H54 (cell line): ENCODE measurements at regions not wholly inside any gene's neighbourhood (a gene's known extent, or its start where the extent isn't known, plus 50 kb on each side); places are given as distances from the start of the nearest gene placed in this dataset.

Experiments
- DNase-seq: peaks from one replicate; pipeline ENCODE4 v3.0.0; 2011; ENCODE audit warnings: low spot score, mixed read lengths; ENCODE audit not compliant: insufficient read length
- FAIRE-seq: peaks from 3 replicates; lab custom pipeline; 2011; peaks lifted over from hg19 to GRCh38; lab: Jason Lieb, UNC
- POLR2A ChIP-seq: IDR thresholded peaks from 2 replicates; pipeline ENCODE4 v1.6.1; 2011; ENCODE audit warnings: low read depth, mild to moderate bottlenecking, low read length

DNA sequence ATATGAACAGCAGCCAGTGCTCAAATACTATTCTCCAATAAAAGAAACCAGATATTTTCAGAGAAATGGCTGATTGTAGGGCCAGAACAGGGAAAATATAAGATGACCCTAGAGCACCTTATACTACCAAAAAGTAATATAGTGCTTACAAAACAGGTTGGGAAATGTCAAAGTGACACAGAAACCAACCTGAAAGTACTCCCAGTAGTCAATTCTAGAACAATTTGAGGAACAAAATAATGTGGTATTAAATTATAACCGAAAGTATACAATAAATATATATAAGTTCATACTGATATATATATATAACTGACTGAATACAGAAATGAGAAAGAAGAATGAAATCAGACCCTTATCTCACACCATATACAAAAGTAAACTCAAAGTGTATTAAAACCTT lies 657.2 kb upstream of the PHF14 start:
- peak; percentile 15 for FAIRE-seq

DNA sequence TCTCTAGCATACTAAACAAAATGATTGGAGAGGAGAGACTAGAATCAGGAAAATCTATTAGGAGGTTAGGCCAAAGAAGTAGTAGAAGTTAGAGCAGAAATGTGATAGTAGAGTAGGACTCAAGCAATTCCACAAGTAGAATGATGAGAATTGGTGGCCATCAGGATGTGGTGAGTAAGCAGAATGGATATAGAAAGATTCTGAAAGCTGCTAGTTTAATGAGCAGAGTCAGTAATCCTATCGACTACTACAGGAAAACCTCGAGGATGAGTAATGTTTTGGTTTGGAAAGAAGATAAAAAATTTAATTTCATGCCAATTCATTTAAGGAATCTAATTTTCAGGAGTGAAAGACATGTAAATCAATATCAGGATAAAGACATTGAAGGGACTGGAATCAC lies 648.3 kb upstream of the PHF14 start:
- peak; percentile 79 for FAIRE-seq
- no peak for DNase-seq
- no peak for TF ChIP-seq POLR2A

More for the DNA sequence above, 657.2 kb upstream of the PHF14 start:
- no peak for DNase-seq
- TF ChIP-seq POLR2A, result no peak

DNA sequence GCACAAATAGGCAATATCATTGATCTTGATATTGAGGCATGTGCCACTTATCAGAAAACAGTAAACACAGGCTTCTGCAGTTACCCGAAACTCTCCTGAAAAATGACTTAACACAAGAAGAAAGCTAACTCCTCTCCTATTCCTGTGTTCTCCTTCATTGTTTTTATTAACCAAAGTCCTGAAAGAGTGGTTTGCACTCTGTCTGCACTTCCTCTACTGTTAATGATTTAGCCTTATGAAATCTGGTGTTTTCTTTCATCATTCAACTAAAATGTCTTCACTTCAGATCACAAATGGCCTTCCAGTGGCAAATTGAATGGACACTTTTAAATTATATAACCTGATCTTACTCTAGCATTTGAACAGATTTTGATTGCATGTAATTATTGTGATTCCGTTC lies 630.6 kb upstream of the PHF14 start:
- FAIRE-seq (peak; percentile 78), DNase-seq (no peak)
- no peak for TF ChIP-seq POLR2A

DNA sequence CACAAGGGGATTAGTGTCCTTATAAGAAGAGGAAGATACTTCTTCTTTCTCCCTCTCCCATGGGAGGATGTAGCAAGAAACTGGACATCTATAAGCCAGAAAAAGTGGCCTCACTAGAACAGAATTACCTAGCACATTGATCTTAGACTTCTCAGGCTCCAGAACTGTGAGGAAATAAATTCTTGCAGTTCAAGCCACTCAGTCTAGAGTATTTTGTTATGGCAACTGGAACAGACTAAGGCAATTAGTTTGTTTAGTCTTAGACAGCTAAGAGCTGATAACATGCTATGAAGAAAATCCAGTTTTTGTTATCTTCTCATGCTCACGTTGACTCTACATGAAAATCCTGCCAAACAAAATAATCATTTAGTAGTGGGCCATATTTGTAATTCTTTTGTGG lies 627.6 kb upstream of the PHF14 start:
- FAIRE-seq (peak; percentile 84), DNase-seq (no peak)
- TF ChIP-seq POLR2A, result no peak

DNA sequence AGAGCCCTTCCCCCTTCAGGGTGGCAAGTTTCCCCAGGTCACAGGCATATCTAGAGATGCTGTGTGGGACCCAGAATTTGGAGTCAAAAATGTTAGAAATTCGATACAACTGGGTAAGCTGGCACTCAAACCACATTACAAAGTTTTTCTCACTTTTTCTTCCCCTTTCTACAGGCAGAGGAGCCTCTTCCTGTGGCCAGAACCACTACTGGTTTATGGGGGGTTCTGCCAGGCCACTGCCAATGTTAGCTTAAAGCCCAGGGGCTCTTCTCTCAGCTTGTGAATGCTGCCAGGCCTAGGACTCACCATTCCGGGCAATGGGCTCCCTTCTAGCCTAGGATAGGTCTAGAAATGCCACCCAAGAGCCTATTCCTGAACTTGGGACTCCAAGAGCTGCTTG lies 617.9 kb upstream of the PHF14 start:
- FAIRE-seq, result no peak

DNA sequence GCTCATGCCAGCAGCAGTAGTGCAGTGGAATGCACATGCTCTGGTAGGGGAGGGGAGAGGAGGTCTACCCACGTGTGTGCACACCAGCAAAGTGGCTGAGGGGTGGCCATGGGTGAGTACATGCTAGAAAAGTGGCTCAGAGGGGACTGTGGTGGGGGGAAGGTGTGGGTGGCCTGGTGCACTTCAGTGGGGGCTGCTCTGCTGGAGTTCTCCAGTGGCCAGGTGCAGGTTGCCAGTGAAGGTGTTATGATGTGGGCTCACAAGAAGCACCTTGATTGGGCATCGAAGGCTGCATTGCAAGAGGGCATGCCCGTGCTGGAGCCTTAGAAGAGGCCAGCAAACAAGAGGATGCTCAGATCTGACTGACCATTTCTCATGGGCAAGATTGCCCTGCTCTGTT lies 613.6 kb upstream of the PHF14 start:
- no peak for DNase-seq
- FAIRE-seq, result no peak
- TF ChIP-seq POLR2A, result no peak

More for the DNA sequence above, 617.9 kb upstream of the PHF14 start:
- DNase-seq, result no peak
- TF ChIP-seq POLR2A, result no peak

DNA sequence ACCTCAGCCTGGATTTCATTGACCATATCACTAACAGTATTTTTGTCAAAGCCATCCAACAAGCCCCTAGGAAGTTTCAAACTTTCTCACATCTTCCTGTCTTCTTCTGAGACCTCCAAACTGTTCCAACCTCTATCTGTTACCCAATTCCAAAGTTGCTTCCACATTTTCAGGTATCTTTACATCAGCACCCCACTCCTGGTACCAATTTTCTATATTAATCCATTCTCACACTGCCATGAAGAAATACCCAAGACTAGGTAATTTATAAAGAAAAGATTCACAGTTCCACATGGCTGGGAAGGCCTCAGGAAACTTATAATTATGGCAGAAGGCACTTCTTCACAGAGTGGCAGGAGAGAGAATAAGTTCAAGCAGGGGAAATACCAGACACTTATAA lies 571.9 kb upstream of the PHF14 start:
- TF ChIP-seq POLR2A, result no peak
- DNase-seq, result no peak
- FAIRE-seq, result no peak

DNA sequence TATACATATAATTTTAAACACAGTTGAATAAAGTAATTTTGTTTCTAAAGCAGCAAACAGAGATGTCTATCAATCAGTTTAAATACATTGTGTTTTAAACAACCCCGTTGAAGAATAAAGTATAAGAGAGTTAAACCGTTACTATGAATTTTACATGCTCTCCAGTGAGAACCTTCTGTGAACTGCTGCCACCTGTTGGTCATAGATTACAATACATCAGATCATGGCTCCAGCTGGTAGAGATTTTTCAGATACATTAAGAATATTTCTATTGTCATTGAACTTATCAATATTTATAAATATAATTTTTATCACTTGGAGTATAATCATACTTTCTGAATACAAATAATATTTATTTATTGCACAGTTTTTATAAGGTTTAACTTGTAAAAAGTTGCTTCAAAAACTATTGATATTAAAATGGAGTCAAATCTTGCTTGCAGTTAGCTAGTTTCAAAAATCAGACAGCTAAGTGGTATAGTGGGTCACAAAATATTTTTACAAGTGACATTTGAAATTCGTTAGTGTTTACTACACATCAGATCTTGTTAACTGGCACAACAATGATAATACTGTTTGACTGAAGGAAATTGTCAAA lies 561.2 kb upstream of the PHF14 start:
- no peak for TF ChIP-seq POLR2A

DNA sequence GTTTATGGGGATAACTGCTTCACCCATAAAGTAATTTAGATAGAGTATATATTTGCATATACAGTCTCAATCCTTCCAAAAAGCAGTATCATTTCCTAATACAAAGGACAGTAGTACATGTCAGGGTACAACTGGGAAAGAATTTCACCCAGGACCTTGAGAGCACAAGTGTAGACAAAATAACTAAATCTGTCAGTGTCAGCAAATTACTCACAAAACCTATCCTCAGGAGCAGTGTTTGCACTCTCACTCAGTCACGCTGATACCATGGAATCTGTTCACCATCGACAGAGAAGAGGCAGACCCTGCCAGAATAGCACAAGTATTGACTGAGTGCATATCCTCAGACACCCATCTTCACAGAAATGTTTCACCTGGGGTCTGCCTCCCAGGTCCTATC lies 554.7 kb upstream of the PHF14 start:
- no peak for TF ChIP-seq POLR2A
- FAIRE-seq, result no peak
- no peak for DNase-seq

More for the DNA sequence above, 561.2 kb upstream of the PHF14 start:
- FAIRE-seq (peak; percentile 96), DNase-seq (peak; percentile 2)

DNA sequence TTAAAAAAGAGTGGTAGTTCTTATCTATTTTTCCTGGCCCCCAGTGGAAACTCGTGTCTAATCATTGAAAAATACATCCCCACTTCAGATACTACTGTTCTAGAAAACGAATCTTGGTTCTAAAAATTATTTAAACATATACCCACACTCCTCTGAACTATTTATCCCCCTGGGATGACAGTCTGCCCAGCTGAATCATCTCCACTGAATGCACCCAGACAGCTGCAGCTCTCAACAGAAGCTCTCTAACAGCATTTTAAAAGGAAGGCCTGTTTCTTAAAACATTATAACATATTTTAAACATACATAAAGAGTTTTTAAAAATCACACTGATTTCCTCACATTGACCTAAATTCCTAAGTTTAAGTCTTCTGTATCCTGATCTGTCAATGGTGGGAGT lies 544.6 kb upstream of the PHF14 start:
- TF ChIP-seq POLR2A, result no peak
- DNase-seq (no peak), FAIRE-seq (no peak)

DNA sequence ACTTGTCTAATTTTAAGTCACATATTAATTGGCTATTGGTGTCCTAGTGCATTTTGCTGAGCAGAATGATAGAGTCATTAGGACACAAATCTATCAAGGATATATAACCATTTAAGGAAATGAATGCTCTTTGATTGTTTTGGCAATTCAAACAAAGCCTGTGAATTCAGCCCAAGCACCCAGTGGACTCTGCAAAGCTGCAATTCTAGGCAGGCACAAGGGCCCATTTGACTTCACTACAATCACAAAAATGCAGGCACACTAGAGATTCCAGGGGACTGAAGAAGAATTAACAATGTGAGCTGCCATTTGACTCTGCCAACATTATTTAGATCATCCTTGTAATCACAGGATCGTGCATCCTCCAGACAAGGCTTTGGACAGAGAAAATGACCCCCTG lies 544.2 kb upstream of the PHF14 start:
- no peak for FAIRE-seq
- TF ChIP-seq POLR2A, result no peak
- no peak for DNase-seq

DNA sequence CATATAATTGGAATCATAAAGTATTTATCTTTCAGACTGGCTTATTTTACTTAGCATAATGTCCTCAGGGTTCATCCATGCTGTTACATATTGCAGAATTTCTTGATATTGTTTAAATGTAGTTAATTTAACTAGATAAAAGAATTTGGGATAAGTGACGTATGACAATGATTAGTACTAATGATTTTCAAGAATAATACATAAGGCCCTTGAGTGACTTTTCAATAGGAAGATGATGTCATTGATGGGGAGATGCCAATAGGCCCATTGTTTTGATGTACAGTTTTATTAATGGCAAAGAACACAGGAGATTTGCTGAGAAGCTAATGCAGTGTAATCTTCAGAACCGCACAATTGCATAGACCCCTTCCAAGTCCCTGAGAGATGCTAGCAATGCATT lies 537.4 kb upstream of the PHF14 start:
- no peak for TF ChIP-seq POLR2A
- DNase-seq (no peak), FAIRE-seq (no peak)

DNA sequence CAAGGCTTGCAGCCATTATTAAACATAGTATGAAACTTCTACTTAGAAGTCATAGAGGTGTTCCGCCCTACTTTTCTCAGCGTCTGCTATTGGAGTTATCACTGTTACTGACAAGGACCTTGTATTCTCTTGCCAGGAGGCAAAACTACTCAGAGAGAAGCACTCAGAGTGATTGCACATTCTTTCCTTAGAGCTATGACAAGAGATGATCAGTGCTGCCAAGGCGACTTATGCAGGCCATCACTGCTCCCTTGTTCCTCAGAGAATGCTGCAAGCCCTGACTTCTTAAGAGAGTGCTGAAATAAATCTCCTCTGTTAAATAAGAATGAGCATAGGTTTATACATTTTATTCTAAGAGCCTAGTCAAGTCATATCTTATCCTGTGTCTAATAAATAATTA lies 534.6 kb upstream of the PHF14 start:
- DNase-seq (no peak), FAIRE-seq (no peak)
- no peak for TF ChIP-seq POLR2A

DNA sequence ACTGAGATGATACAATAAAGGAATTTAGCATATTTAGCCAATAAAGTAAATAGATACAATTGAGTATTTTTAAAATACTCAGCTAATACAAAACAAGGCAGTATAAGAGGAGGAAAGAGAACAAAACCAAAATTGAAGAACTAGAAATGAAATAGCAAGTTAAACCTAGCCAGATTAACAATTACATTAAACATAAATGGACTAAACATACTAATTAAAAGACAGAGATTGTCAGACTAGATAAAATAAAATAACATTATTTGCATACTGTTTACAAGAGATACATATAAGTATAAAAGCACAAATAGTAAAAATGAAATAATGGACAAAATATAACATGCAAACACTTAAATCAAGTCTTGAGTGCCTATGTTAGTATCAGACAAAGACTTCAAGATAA lies 517.7 kb upstream of the PHF14 start:
- no peak for TF ChIP-seq POLR2A
- DNase-seq, result no peak
- no peak for FAIRE-seq

DNA sequence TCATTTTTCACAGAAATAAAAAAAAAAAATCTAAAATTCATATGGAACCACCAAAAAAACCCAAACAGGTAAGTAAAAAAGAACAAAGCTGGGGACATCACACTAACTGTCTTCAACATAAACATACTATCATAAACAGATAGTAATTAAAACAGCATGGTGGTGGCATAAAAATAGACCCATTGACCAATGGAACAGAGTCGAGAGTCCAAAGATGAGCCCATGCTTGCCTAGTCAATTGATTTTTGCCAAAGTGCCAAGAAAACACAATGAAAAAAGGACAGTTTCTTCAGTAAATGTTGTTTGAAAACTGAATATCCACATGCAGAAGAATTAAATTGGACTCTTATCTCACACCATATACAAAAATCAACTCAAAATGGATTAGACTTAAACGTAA lies 513.2 kb upstream of the PHF14 start:
- FAIRE-seq (no peak), DNase-seq (no peak)
- no peak for TF ChIP-seq POLR2A
